ENCODE measurements at regions not wholly inside any gene's neighbourhood (a gene's known extent, or its start where the extent isn't known, plus 50 kb on each side); places are given as distances from the start of the nearest gene placed in this dataset.

- Histone ChIP-seq H3K27me3 (replicated peaks; ENCODE audit: insufficient read depth, low read depth, low read length, poor library complexity) (peaks cover 3% of the 10 kb centered on the region), H3K9me3 (ENCODE audit: low read depth, low read length, poor library complexity, severe bottlenecking) (no peaks in the 10 kb centered on the region), H3K4me1 (ENCODE audit: insufficient read depth, low read length, poor library complexity, severe bottlenecking) (no peaks in the 10 kb centered on the region), H3K4me3 (ENCODE audit: low read depth, low read length, poor library complexity, severe bottlenecking) (no peak overlapping the region), H3K27ac (ENCODE audit: low read depth, low read length, poor library complexity, severe bottlenecking) (no peak overlapping the region), H3K36me3 (ENCODE audit: insufficient read depth, low read length, poor library complexity, severe bottlenecking) (no peaks in the 10 kb centered on the region)
- no TSS peak for BruUV-seq (replicated peaks)
- intact Hi-C loops (cut with micrococcal nuclease; ENCODE audit: unreplicated experiment): no loop called here
- no peak for TF ChIP-seq EZH2 (IDR thresholded peaks at IDR 0.05; ENCODE audit: borderline replicate concordance, low read depth, low read length, poor library complexity, severe bottlenecking)
- TF ChIP-seq CTCF (conservative IDR thresholded peaks at IDR 0.05; ENCODE audit: low read depth, low read length): peak; percentile 52
- peak; percentile 36 for DNase-seq (ENCODE audit: low spot score)
- CTCF ChIA-PET: no interaction called here
- POLR2A ChIA-PET (ENCODE audit: low non-redundant PET): no interaction called here
Observed at GRCh38 chr10:125370578-125370977, 210.2 kb upstream of the CTBP2 start.

- intact Hi-C loops (cut with micrococcal nuclease; ENCODE audit: unreplicated experiment): no loop called here
- BruUV-seq (replicated peaks): no TSS peak
- ChIA-PET CTCF (no interaction called here), POLR2A (ENCODE audit: low non-redundant PET) (no interaction called here)
- Histone ChIP-seq H3K27ac (ENCODE audit: low read depth, low read length, poor library complexity, severe bottlenecking) (no peak overlapping the region), H3K4me1 (ENCODE audit: insufficient read depth, low read length, poor library complexity, severe bottlenecking) (no peaks in the 10 kb centered on the region), H3K36me3 (ENCODE audit: insufficient read depth, low read length, poor library complexity, severe bottlenecking) (no peaks in the 10 kb centered on the region), H3K27me3 (replicated peaks; ENCODE audit: insufficient read depth, low read depth, low read length, poor library complexity) (peaks cover 3% of the 10 kb centered on the region), H3K9me3 (ENCODE audit: low read depth, low read length, poor library complexity, severe bottlenecking) (no peaks in the 10 kb centered on the region), H3K4me3 (ENCODE audit: low read depth, low read length, poor library complexity, severe bottlenecking) (no peak overlapping the region)
- DNase-seq (ENCODE audit: low spot score): no peak
- TF ChIP-seq CTCF (conservative IDR thresholded peaks at IDR 0.05; ENCODE audit: low read depth, low read length): no peak
- no peak for TF ChIP-seq EZH2 (IDR thresholded peaks at IDR 0.05; ENCODE audit: borderline replicate concordance, low read depth, low read length, poor library complexity, severe bottlenecking)
Observed at GRCh38 chr10:125369382-125370326, 209.3 kb upstream of the CTBP2 start.

GRCh38 chr10:125368146-125368545 lies 207.8 kb upstream of the CTBP2 start:
- no TSS peak for BruUV-seq (replicated peaks)
- POLR2A ChIA-PET (ENCODE audit: low non-redundant PET): no interaction called here

More at GRCh38 chr10:125368146-125368545, 207.8 kb upstream of the CTBP2 start:
- Histone ChIP-seq H3K27me3 (replicated peaks; ENCODE audit: insufficient read depth, low read depth, low read length, poor library complexity) (no peaks in the 10 kb centered on the region), H3K4me1 (ENCODE audit: insufficient read depth, low read length, poor library complexity, severe bottlenecking) (no peaks in the 10 kb centered on the region), H3K9me3 (ENCODE audit: low read depth, low read length, poor library complexity, severe bottlenecking) (no peaks in the 10 kb centered on the region), H3K4me3 (ENCODE audit: low read depth, low read length, poor library complexity, severe bottlenecking) (no peak overlapping the region), H3K27ac (ENCODE audit: low read depth, low read length, poor library complexity, severe bottlenecking) (no peak overlapping the region), H3K36me3 (ENCODE audit: insufficient read depth, low read length, poor library complexity, severe bottlenecking) (no peaks in the 10 kb centered on the region)
- TF ChIP-seq CTCF (conservative IDR thresholded peaks at IDR 0.05; ENCODE audit: low read depth, low read length): no peak
- TF ChIP-seq EZH2 (IDR thresholded peaks at IDR 0.05; ENCODE audit: borderline replicate concordance, low read depth, low read length, poor library complexity, severe bottlenecking): no peak
- intact Hi-C loops (cut with micrococcal nuclease; ENCODE audit: unreplicated experiment): no loop called here
- CTCF ChIA-PET: no interaction called here
- no peak for DNase-seq (ENCODE audit: low spot score)
